ENCODE measurements at regions not wholly inside any gene's neighbourhood (a gene's known extent, or its start where the extent isn't known, plus 50 kb on each side); places are given as distances from the start of the nearest gene placed in this dataset.

DNA sequence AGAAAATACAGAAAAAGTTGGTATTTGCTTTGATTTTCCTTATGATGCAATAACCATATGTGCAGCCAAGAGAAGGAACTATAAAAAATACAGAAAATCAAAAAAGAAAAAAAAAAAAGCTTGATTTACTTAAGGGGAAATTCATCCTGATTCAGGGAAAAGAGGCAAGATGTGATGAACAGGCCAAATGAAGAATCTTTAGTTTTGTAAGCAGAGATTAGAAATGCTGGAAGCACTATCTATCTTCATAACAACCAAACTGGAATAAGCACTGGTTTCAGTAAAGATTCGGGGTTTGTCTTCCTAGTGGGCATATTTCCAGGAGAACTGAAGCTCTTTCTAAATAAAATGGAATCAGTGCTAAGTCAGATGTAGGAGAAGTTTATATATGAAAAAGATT is 82.9 kb upstream of the KCNIP4 start:
- Histone ChIP-seq H2AFZ (ENCODE audit: low read depth) (no peak overlapping the region; the same call in 1 of the 2 replicates), H3K4me3 (ENCODE audit: low read depth in 2 of 2, low read length in 1 of 2) (no peak overlapping the region), H3K4me1 (ENCODE audit: control insufficient read depth in 1 of 2, insufficient read depth in 2 of 2, low read depth in 1 of 2, low read length in 1 of 2) (no peaks in the 10 kb centered on the region; a peak in 1 of 4 replicates), H4K20me1 (ENCODE audit: insufficient read depth) (no peaks in the 10 kb centered on the region), H3K27me3 (ENCODE audit: insufficient read depth) (no peaks in the 10 kb centered on the region), H3K9ac (no peak overlapping the region), H3F3A (replicated peaks; ENCODE audit: insufficient read depth) (no peaks in the 10 kb centered on the region), H3K4me2 (no peak overlapping the region), H3K9me3 (no peaks in the 10 kb centered on the region), H3K27ac (ENCODE audit: low read depth in 2 of 2, low read length in 1 of 2) (no peak overlapping the region), H3K9me2 (no peaks in the 10 kb centered on the region), H3K79me2 (ENCODE audit: insufficient read depth) (no peaks in the 10 kb centered on the region), H3K36me3 (replicated peaks in 1 of 2; ENCODE audit: control insufficient read depth in 1 of 2, insufficient read depth in 2 of 2, low read length in 1 of 2) (no peaks in the 10 kb centered on the region)
- ChIA-PET CTCF (no interaction called here), POLR2A (no interaction called here)
- no peak for DNase-seq
- WGBS (ENCODE audit: low lambda C conversion rate) = 6% methylated on average over 1 of the region's 1 CpG
- TF ChIP-seq TCF12 (IDR thresholded peaks at IDR 0.05) (no peak), MXI1 (IDR thresholded peaks at IDR 0.05; ENCODE audit: low read depth, low read length) (no peak), TEAD4 (IDR thresholded peaks at IDR 0.05; ENCODE audit: borderline replicate concordance, insufficient read depth) (no peak), RCOR1 (IDR thresholded peaks at IDR 0.05; ENCODE audit: low read length) (no peak), FOSL2 (IDR thresholded peaks at IDR 0.05; ENCODE audit: borderline replicate concordance, low read depth) (no peak), GABPA (IDR thresholded peaks at IDR 0.05; ENCODE audit: low read depth) (no peak), SMC3 (IDR thresholded peaks at IDR 0.05; ENCODE audit: low read depth, low read length) (no peak)
- TF ChIP-seq, protein P1, sequence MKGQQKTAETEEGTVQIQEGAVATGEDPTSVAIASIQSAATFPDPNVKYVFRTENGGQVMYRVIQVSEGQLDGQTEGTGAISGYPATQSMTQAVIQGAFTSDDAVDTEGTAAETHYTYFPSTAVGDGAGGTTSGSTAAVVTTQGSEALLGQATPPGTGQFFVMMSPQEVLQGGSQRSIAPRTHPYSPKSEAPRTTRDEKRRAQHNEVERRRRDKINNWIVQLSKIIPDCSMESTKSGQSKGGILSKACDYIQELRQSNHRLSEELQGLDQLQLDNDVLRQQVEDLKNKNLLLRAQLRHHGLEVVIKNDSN (IDR thresholded peaks at IDR 0.05; ENCODE audit: borderline replicate concordance, low read depth) = no peak
- TF ChIP-seq, protein P2, sequence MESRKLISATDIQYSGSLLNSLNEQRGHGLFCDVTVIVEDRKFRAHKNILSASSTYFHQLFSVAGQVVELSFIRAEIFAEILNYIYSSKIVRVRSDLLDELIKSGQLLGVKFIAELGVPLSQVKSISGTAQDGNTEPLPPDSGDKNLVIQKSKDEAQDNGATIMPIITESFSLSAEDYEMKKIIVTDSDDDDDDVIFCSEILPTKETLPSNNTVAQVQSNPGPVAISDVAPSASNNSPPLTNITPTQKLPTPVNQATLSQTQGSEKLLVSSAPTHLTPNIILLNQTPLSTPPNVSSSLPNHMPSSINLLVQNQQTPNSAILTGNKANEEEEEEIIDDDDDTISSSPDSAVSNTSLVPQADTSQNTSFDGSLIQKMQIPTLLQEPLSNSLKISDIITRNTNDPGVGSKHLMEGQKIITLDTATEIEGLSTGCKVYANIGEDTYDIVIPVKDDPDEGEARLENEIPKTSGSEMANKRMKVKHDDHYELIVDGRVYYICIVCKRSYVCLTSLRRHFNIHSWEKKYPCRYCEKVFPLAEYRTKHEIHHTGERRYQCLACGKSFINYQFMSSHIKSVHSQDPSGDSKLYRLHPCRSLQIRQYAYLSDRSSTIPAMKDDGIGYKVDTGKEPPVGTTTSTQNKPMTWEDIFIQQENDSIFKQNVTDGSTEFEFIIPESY (IDR thresholded peaks at IDR 0.05; ENCODE audit: borderline replicate concordance, low read depth) = no peak
- TF ChIP-seq, protein P3, sequence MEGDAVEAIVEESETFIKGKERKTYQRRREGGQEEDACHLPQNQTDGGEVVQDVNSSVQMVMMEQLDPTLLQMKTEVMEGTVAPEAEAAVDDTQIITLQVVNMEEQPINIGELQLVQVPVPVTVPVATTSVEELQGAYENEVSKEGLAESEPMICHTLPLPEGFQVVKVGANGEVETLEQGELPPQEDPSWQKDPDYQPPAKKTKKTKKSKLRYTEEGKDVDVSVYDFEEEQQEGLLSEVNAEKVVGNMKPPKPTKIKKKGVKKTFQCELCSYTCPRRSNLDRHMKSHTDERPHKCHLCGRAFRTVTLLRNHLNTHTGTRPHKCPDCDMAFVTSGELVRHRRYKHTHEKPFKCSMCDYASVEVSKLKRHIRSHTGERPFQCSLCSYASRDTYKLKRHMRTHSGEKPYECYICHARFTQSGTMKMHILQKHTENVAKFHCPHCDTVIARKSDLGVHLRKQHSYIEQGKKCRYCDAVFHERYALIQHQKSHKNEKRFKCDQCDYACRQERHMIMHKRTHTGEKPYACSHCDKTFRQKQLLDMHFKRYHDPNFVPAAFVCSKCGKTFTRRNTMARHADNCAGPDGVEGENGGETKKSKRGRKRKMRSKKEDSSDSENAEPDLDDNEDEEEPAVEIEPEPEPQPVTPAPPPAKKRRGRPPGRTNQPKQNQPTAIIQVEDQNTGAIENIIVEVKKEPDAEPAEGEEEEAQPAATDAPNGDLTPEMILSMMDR (IDR thresholded peaks at IDR 0.05) = no peak
- TF ChIP-seq, protein P4, sequence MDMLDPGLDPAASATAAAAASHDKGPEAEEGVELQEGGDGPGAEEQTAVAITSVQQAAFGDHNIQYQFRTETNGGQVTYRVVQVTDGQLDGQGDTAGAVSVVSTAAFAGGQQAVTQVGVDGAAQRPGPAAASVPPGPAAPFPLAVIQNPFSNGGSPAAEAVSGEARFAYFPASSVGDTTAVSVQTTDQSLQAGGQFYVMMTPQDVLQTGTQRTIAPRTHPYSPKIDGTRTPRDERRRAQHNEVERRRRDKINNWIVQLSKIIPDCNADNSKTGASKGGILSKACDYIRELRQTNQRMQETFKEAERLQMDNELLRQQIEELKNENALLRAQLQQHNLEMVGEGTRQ (IDR thresholded peaks at IDR 0.05; ENCODE audit: borderline replicate concordance, low read depth, low read length) = no peak

DNA sequence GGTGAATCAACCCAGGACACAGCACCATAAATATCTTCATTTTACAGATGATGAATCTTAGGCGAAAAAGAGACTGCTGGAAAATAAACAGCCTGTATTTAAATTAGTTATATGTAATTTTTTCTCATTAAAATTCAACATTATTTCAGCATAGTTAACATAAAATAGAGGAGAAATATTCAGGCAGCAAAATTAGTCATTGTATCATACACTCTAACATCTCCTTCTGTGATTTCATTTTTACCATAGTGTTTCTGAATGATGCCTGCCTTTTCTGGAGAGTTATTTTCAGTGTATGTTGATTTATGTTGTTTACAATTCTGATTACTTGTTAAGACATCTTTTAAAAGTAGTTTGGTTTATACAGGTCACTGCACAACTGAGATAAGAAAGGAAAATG is 82.3 kb upstream of the KCNIP4 start:
- Histone ChIP-seq H3K36me3 (replicated peaks in 1 of 2; ENCODE audit: control insufficient read depth in 1 of 2, insufficient read depth in 2 of 2, low read length in 1 of 2) (no peaks in the 10 kb centered on the region), H3K4me3 (ENCODE audit: low read depth in 2 of 2, low read length in 1 of 2) (no peak overlapping the region), H3K9me3 (no peaks in the 10 kb centered on the region), H3K9me2 (no peaks in the 10 kb centered on the region), H3K27ac (ENCODE audit: low read depth in 2 of 2, low read length in 1 of 2) (no peak overlapping the region), H3F3A (replicated peaks; ENCODE audit: insufficient read depth) (no peaks in the 10 kb centered on the region), H3K4me2 (no peak overlapping the region), H4K20me1 (ENCODE audit: insufficient read depth) (no peaks in the 10 kb centered on the region), H3K9ac (no peak overlapping the region), H3K4me1 (ENCODE audit: control insufficient read depth in 1 of 2, insufficient read depth in 2 of 2, low read depth in 1 of 2, low read length in 1 of 2) (no peaks in the 10 kb centered on the region; a peak in 1 of 4 replicates), H2AFZ (ENCODE audit: low read depth) (no peak overlapping the region; the same call in 1 of the 2 replicates), H3K27me3 (ENCODE audit: insufficient read depth) (no peaks in the 10 kb centered on the region), H3K79me2 (ENCODE audit: insufficient read depth) (no peaks in the 10 kb centered on the region)
- ChIA-PET CTCF (no interaction called here), POLR2A (no interaction called here)
- WGBS (ENCODE audit: low lambda C conversion rate) = 2% methylated on average over 1 of the region's 1 CpG
- no peak for DNase-seq
- TF ChIP-seq, protein P5, sequence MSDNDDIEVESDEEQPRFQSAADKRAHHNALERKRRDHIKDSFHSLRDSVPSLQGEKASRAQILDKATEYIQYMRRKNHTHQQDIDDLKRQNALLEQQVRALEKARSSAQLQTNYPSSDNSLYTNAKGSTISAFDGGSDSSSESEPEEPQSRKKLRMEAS (IDR thresholded peaks at IDR 0.05; ENCODE audit: low read depth) = no peak
- TF ChIP-seq GATA2 (CRISPR knock-in tag; IDR thresholded peaks at IDR 0.05) = no peak
- no peak for TF ChIP-seq JUND (IDR thresholded peaks at IDR 0.05)
- TF ChIP-seq, protein P6, sequence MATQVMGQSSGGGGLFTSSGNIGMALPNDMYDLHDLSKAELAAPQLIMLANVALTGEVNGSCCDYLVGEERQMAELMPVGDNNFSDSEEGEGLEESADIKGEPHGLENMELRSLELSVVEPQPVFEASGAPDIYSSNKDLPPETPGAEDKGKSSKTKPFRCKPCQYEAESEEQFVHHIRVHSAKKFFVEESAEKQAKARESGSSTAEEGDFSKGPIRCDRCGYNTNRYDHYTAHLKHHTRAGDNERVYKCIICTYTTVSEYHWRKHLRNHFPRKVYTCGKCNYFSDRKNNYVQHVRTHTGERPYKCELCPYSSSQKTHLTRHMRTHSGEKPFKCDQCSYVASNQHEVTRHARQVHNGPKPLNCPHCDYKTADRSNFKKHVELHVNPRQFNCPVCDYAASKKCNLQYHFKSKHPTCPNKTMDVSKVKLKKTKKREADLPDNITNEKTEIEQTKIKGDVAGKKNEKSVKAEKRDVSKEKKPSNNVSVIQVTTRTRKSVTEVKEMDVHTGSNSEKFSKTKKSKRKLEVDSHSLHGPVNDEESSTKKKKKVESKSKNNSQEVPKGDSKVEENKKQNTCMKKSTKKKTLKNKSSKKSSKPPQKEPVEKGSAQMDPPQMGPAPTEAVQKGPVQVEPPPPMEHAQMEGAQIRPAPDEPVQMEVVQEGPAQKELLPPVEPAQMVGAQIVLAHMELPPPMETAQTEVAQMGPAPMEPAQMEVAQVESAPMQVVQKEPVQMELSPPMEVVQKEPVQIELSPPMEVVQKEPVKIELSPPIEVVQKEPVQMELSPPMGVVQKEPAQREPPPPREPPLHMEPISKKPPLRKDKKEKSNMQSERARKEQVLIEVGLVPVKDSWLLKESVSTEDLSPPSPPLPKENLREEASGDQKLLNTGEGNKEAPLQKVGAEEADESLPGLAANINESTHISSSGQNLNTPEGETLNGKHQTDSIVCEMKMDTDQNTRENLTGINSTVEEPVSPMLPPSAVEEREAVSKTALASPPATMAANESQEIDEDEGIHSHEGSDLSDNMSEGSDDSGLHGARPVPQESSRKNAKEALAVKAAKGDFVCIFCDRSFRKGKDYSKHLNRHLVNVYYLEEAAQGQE (IDR thresholded peaks at IDR 0.05; ENCODE audit: low read depth, low read length) = no peak
- no peak for TF ChIP-seq SMC3 (IDR thresholded peaks at IDR 0.05; ENCODE audit: low read depth, low read length)
- no peak for TF ChIP-seq EZH2phosphoT487 (IDR thresholded peaks at IDR 0.05; ENCODE audit: borderline replicate concordance, low read depth)
- TF ChIP-seq FOXM1 (IDR thresholded peaks at IDR 0.05; ENCODE audit: low read depth) = no peak
- TF ChIP-seq GABPA (IDR thresholded peaks at IDR 0.05; ENCODE audit: low read depth) = no peak
- TF ChIP-seq RFX5 (IDR thresholded peaks at IDR 0.05; ENCODE audit: low read length) = no peak
- TF ChIP-seq EP300 (IDR thresholded peaks at IDR 0.05; ENCODE audit: borderline replicate concordance in 1 of 2, low read depth in 1 of 2, low read length in 1 of 2) = no peak
